ENCODE measurements at regions not wholly inside any gene's neighbourhood (a gene's known extent, or its start where the extent isn't known, plus 50 kb on each side); places are given as distances from the start of the nearest gene placed in this dataset.

- no peak for TF ChIP-seq POLR2A (IDR thresholded peaks at IDR 0.05)
- TF ChIP-seq CTCF (IDR thresholded peaks at IDR 0.05), result no peak
Measured at GRCh38 chr4:177109769-177110168, 199.9 kb upstream of the NEIL3 start.
